ENCODE measurements at regions not wholly inside any gene's neighbourhood (a gene's known extent, or its start where the extent isn't known, plus 50 kb on each side); places are given as distances from the start of the nearest gene placed in this dataset.

- H3K4me3 ChIP-seq (ENCODE audit: low read length in 2 of 2) = no peak overlapping the region
- H3K36me3 ChIP-seq (ENCODE audit: control insufficient read depth in 2 of 2, insufficient read depth in 2 of 2, low read length in 2 of 2) = no peaks in the 10 kb centered on the region
- H3K9ac ChIP-seq (ENCODE audit: low read length in 2 of 2) = no peak overlapping the region
- no peaks in the 10 kb centered on the region for H3K4me1 ChIP-seq (ENCODE audit: control insufficient read depth, insufficient read depth, low read length)
- H3K27me3 ChIP-seq (ENCODE audit: control insufficient read depth in 1 of 2, insufficient read depth in 2 of 2, low read length in 2 of 2) = no peaks in the 10 kb centered on the region
- H3K9me3 ChIP-seq (ENCODE audit: control insufficient read depth in 2 of 2, low read length in 2 of 2) = peaks cover 4% of the 10 kb centered on the region in 2 donors
- H3K27ac ChIP-seq (ENCODE audit: low read length) = peak overlapping the region; percentile 6
Observed at GRCh38 chr18:48470484-48471180, 61.4 kb upstream of the ZBTB7C start.

DNA sequence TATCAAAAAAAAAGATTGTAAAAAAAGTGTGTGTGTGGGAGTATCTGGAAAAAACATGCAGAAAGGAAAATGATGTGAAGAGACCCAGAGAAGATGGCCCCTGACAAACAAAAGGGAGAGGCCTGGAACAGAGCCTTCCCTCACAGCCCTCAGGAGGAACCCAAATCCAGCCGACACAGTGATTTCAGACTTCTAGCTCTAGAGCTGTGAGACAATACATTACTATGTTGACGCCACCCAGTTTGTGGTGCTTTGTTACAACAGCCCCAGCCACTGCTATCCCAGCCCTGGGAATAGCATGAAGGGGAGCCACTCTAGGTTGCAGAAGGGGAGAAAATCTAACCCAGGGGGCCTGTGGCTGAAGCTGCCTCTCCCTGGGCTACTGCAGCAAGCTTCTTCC lies 59.0 kb upstream of the ZBTB7C start:
- no peaks in the 10 kb centered on the region for H3K27me3 ChIP-seq (ENCODE audit: control insufficient read depth in 1 of 2, insufficient read depth in 2 of 2, low read length in 2 of 2)
- peaks cover 4% of the 10 kb centered on the region in 2 donors for H3K9me3 ChIP-seq (ENCODE audit: control insufficient read depth in 2 of 2, low read length in 2 of 2)
- no peak overlapping the region for H3K4me3 ChIP-seq (ENCODE audit: low read length in 2 of 2)
- no peaks in the 10 kb centered on the region for H3K36me3 ChIP-seq (ENCODE audit: control insufficient read depth in 2 of 2, insufficient read depth in 2 of 2, low read length in 2 of 2)
- no peaks in the 10 kb centered on the region for H3K4me1 ChIP-seq (ENCODE audit: control insufficient read depth, insufficient read depth, low read length)
- H3K9ac ChIP-seq (ENCODE audit: low read length in 2 of 2) = no peak overlapping the region
- H3K27ac ChIP-seq (ENCODE audit: low read length) = no peak overlapping the region

DNA sequence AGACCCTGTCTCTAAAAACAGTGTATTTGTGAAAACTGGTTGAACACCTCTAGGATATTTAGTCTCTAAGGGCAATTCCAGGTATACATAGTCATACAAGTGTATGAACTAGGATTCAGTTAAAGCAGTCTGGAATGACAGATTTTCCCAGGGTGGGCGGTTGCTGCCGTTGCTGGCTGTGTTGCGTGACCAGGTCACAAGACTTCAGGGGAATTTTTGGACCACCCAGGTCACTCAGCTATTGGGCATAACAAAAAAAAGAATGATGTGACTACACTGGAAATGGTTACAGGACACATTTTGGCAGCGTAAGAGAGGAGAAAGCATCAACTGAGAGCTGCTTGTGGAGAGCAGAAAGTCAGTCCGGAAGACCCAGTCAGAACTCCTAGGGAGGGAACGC lies 58.0 kb upstream of the ZBTB7C start:
- Histone ChIP-seq H3K4me1 (ENCODE audit: control insufficient read depth, insufficient read depth, low read length) (no peaks in the 10 kb centered on the region), H3K27me3 (ENCODE audit: control insufficient read depth in 1 of 2, insufficient read depth in 2 of 2, low read length in 2 of 2) (no peaks in the 10 kb centered on the region), H3K9me3 (ENCODE audit: control insufficient read depth in 2 of 2, low read length in 2 of 2) (peaks cover under 1 to 3% of the 10 kb centered on the region in 2 donors), H3K4me3 (ENCODE audit: low read length in 2 of 2) (no peak overlapping the region), H3K27ac (ENCODE audit: low read length) (no peak overlapping the region), H3K36me3 (ENCODE audit: control insufficient read depth in 2 of 2, insufficient read depth in 2 of 2, low read length in 2 of 2) (no peaks in the 10 kb centered on the region), H3K9ac (ENCODE audit: low read length in 2 of 2) (no peak overlapping the region)

DNA sequence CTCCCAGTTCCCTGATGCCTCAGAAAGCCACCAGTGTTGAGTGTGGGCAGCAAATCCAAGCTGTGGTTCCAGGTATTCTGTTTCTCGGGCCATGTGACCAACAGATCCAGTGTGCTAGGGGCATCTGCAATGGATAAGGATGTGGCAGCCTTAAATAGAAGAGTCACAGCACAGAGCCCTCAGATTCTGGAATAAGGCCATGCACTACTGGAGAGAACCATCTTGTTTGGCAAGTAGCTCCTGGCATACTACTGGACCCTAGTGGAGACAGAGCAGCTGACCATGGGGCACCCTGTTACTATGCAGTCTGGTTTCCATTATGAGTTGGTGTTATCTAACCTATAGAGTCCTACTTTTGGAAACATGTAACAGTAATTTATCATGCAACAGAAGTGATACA lies 53.3 kb upstream of the ZBTB7C start:
- no peak overlapping the region for H3K4me3 ChIP-seq (ENCODE audit: low read length in 2 of 2)
- no peaks in the 10 kb centered on the region for H3K36me3 ChIP-seq (ENCODE audit: control insufficient read depth in 2 of 2, insufficient read depth in 2 of 2, low read length in 2 of 2)
- H3K9me3 ChIP-seq (ENCODE audit: control insufficient read depth in 2 of 2, low read length in 2 of 2) = no peaks in the 10 kb centered on the region

DNA sequence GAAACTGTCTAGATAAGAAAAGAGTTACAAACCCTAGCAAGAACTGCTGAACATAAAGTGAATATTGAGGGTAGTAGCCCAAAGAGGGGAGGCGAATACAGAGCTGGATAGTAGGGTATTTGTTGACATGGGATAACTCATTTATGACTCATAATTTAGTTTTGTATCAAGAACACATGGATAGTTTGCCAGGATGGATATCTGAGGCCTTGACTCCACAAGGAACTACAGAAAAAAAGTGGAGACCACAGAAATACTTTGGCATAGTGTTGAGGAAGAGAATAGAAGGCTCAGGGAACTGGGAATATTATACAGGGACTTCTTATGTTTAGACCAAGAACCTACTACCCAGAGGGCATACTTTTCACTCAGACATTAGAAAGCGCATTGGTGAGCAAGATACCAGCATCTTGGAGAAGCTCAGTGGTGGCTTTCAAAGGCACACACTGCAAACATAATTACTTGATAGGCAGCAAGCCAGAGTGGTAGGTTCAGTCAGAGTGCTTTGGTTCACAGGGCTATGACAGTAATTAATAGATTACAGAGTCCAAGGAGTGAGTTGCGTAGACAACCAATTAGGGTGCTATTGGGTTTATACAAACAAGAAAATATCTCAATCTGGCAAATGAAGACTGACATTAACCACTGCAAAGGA lies 51.9 kb upstream of the ZBTB7C start:
- Histone ChIP-seq H3K9ac (ENCODE audit: low read length in 2 of 2) (no peak overlapping the region), H3K36me3 (ENCODE audit: control insufficient read depth in 2 of 2, insufficient read depth in 2 of 2, low read length in 2 of 2) (no peaks in the 10 kb centered on the region), H3K27ac (ENCODE audit: low read length) (no peak overlapping the region), H3K27me3 (ENCODE audit: control insufficient read depth in 1 of 2, insufficient read depth in 2 of 2, low read length in 2 of 2) (no peaks in the 10 kb centered on the region), H3K4me1 (ENCODE audit: control insufficient read depth, insufficient read depth, low read length) (no peaks in the 10 kb centered on the region), H3K9me3 (ENCODE audit: control insufficient read depth in 2 of 2, low read length in 2 of 2) (no peaks in the 10 kb centered on the region), H3K4me3 (ENCODE audit: low read length in 2 of 2) (no peak overlapping the region)

More for the DNA sequence above, 53.3 kb upstream of the ZBTB7C start:
- no peaks in the 10 kb centered on the region for H3K27me3 ChIP-seq (ENCODE audit: control insufficient read depth in 1 of 2, insufficient read depth in 2 of 2, low read length in 2 of 2)
- no peak overlapping the region for H3K9ac ChIP-seq (ENCODE audit: low read length in 2 of 2)
- no peak overlapping the region for H3K27ac ChIP-seq (ENCODE audit: low read length)
- no peaks in the 10 kb centered on the region for H3K4me1 ChIP-seq (ENCODE audit: control insufficient read depth, insufficient read depth, low read length)

DNA sequence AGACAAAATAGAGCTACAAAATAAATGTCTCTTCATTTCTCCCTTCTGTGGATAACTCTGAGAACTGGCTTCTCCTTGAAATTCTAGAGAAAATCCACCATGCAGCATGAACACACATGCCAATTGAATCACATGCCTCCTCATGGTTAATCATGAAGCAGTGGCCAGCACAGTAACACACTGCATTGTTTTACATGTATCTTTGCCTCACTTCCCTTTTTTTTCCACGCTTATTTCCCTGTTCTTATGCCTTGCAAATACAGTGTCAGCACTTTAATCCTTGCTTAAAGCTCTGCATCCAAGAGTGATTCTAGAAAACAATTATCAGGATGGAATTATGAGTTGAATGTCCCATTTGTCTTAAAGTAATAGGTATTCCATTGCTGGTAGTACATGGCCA lies 50.3 kb upstream of the ZBTB7C start:
- H3K36me3 ChIP-seq (ENCODE audit: control insufficient read depth in 2 of 2, insufficient read depth in 2 of 2, low read length in 2 of 2) = no peaks in the 10 kb centered on the region
- H3K9me3 ChIP-seq (ENCODE audit: control insufficient read depth in 2 of 2, low read length in 2 of 2) = no peaks in the 10 kb centered on the region
- H3K27me3 ChIP-seq (ENCODE audit: control insufficient read depth in 1 of 2, insufficient read depth in 2 of 2, low read length in 2 of 2) = peaks cover 0 to 3% of the 10 kb centered on the region in 2 donors
- no peak overlapping the region for H3K9ac ChIP-seq (ENCODE audit: low read length in 2 of 2)
- no peaks in the 10 kb centered on the region for H3K4me1 ChIP-seq (ENCODE audit: control insufficient read depth, insufficient read depth, low read length)
- H3K27ac ChIP-seq (ENCODE audit: low read length) = no peak overlapping the region
- H3K4me3 ChIP-seq (ENCODE audit: low read length in 2 of 2) = no peak overlapping the region

GRCh38 chr18:48459016-48459415 lies 49.8 kb upstream of the ZBTB7C start:
- H3K27ac ChIP-seq (ENCODE audit: low read length) = no peak overlapping the region
- no peaks in the 10 kb centered on the region for H3K36me3 ChIP-seq (ENCODE audit: control insufficient read depth in 2 of 2, insufficient read depth in 2 of 2, low read length in 2 of 2)

More at GRCh38 chr18:48459016-48459415, 49.8 kb upstream of the ZBTB7C start:
- peaks cover 0 to 3% of the 10 kb centered on the region in 2 donors for H3K27me3 ChIP-seq (ENCODE audit: control insufficient read depth in 1 of 2, insufficient read depth in 2 of 2, low read length in 2 of 2)
- H3K4me3 ChIP-seq (ENCODE audit: low read length in 2 of 2) = no peak overlapping the region
- H3K9me3 ChIP-seq (ENCODE audit: control insufficient read depth in 2 of 2, low read length in 2 of 2) = no peaks in the 10 kb centered on the region
- no peak overlapping the region for H3K9ac ChIP-seq (ENCODE audit: low read length in 2 of 2)
- H3K4me1 ChIP-seq (ENCODE audit: control insufficient read depth, insufficient read depth, low read length) = no peaks in the 10 kb centered on the region

All from stomach smooth muscle (tissue), 2 donors.